H1 (cell line): ENCODE measurements at regions not wholly inside any gene's neighbourhood (a gene's known extent, or its start where the extent isn't known, plus 50 kb on each side); places are given as distances from the start of the nearest gene placed in this dataset.

ENCODE experiments used
- CTCF ChIA-PET: fragments of 300-600 bp; sonication (Branson Sonifier 250); formaldehyde crosslinking; loops from one replicate; lab custom pipeline; 2021; ENCODE audit not compliant: partially characterized antibody; lab: Charles Lee
- POLR2A ChIA-PET: fragments of 300-600 bp; sonication (Branson Sonifier 250); formaldehyde crosslinking; loops from one replicate; lab custom pipeline; 2021; ENCODE audit warnings: inconsistent platforms; ENCODE audit not compliant: partially characterized antibody; lab: Charles Lee
- DNase-seq, 2 experiments: peaks; one replicate each; pipeline versions ENCODE4 v3.0.0 to v3.0.0-alpha.2; 2010 to 2022; ENCODE audit warnings: low spot score in 2 of 2, low read depth in 1 of 2, mixed read lengths in 1 of 2
- FAIRE-seq: peaks from 2 replicates; lab custom pipeline; 2011; peaks lifted over from hg19 to GRCh38; lab: Jason Lieb, UNC
- H2AFZ ChIP-seq: 2 replicates; pipeline ENCODE4 v1.8.1; 2012; ENCODE audit warnings: low read length, inconsistent platforms
- H2AK5ac ChIP-seq: 2 replicates; pipeline ENCODE4 v1.6.1; 2013; ENCODE audit warnings: low read depth, low read length
- H2BK120ac ChIP-seq: replicated peaks from 2 replicates; pipeline ENCODE3; 2013; ENCODE audit warnings: low read depth, low read length, inconsistent platforms
- H2BK12ac ChIP-seq: 2 replicates; pipeline ENCODE4 v1.6.1; 2013; ENCODE audit warnings: low read depth, low read length
- H2BK15ac ChIP-seq: 2 replicates; pipeline ENCODE4 v1.6.1; 2013; ENCODE audit warnings: low read length
- H2BK20ac ChIP-seq: 2 replicates; pipeline ENCODE4 v1.6.1; 2013; ENCODE audit warnings: low read length
- H2BK5ac ChIP-seq: 2 replicates; pipeline ENCODE4 v1.6.1; 2013; ENCODE audit warnings: low read depth, low read length
- H3K14ac ChIP-seq: 2 replicates; pipeline ENCODE4 v1.6.1; 2013; ENCODE audit warnings: inconsistent platforms; ENCODE audit not compliant: insufficient read length
- H3K18ac ChIP-seq: 2 replicates; pipeline ENCODE4 v1.6.1; 2013; ENCODE audit warnings: low read length; ENCODE audit errors: extremely low read depth
- H3K23ac ChIP-seq: 2 replicates; pipeline ENCODE4 v1.6.1; 2013; ENCODE audit warnings: inconsistent platforms; ENCODE audit not compliant: insufficient read length
- H3K23me2 ChIP-seq: 2 replicates; pipeline ENCODE4 v1.6.1; 2013; ENCODE audit warnings: low read depth, low read length
- H3K27ac ChIP-seq: 2 replicates; pipeline ENCODE4 v1.6.1; 2011; ENCODE audit warnings: low read depth, low read length, inconsistent platforms
- H3K27me3 ChIP-seq, 4 experiments: replicated peaks in 1 of 4; 1 replicate in 1 of 4; 2 replicates in 3 of 4; pipeline versions ENCODE4 v1.6.1 to v1.8.1; 2011 to 2013; ENCODE audit warnings: low read length in 3 of 4, mild to moderate bottlenecking in 3 of 4, inconsistent platforms in 2 of 4, mixed read lengths in 2 of 4, moderate library complexity in 1 of 4; ENCODE audit not compliant: control insufficient read depth in 3 of 4, insufficient read depth in 3 of 4; ENCODE audit errors: extremely low read depth in 1 of 4
- H3K36me3 ChIP-seq, 4 experiments: 2 replicates each; pipeline versions ENCODE4 v1.6.1 to v1.8.1; 2011 to 2013; ENCODE audit warnings: mild to moderate bottlenecking in 4 of 4, low read length in 3 of 4, moderate library complexity in 2 of 4, control low read depth in 1 of 4, inconsistent platforms in 1 of 4; ENCODE audit not compliant: insufficient read depth in 4 of 4, control insufficient read depth in 2 of 4
- H3K4ac ChIP-seq: replicated peaks from 2 replicates; pipeline ENCODE3; 2013; ENCODE audit warnings: low read length, low read depth, mixed read lengths, inconsistent platforms; ENCODE audit not compliant: insufficient read length
- H3K4me1 ChIP-seq, 4 experiments: replicated peaks in 1 of 4; 1 replicate in 1 of 4; 2 replicates in 3 of 4; pipeline versions ENCODE4 v1.6.1 to v1.8.1; 2011 to 2013; ENCODE audit warnings: low read length in 3 of 4, inconsistent platforms in 2 of 4, mixed read lengths in 1 of 4; ENCODE audit not compliant: insufficient read depth in 4 of 4, control insufficient read depth in 3 of 4
- H3K4me2 ChIP-seq, 2 experiments: 2 replicates each; pipeline versions ENCODE4 v1.6.1 to v1.8.1; 2011 to 2013; ENCODE audit warnings: low read depth in 2 of 2, low read length in 2 of 2, control low read depth in 1 of 2, inconsistent platforms in 1 of 2, mild to moderate bottlenecking in 1 of 2; ENCODE audit not compliant: insufficient read depth in 1 of 2
- H3K4me3 ChIP-seq, 4 experiments: fragments of 200-600, 300-600 bp in 1 of 4; sonication (generic), shearing (Covaris generic), sonication (Bioruptor Twin) in 1 of 4; 2 replicates each; pipeline versions ENCODE4 v1.5.1 to v1.8.1; 2011 to 2016; ENCODE audit warnings: low read length in 4 of 4, low read depth in 3 of 4, control low read depth in 2 of 4, inconsistent platforms in 2 of 4, mild to moderate bottlenecking in 2 of 4, mixed read lengths in 1 of 4, moderate library complexity in 1 of 4; ENCODE audit not compliant: insufficient read depth in 2 of 4; ENCODE audit errors: extremely low read depth in 1 of 4
- H3K56ac ChIP-seq: replicated peaks from 2 replicates; pipeline ENCODE3; 2013; ENCODE audit warnings: low read depth, mild to moderate bottlenecking, mixed read lengths, low read length, inconsistent platforms; ENCODE audit not compliant: insufficient read length
- H3K79me1 ChIP-seq: 2 replicates; pipeline ENCODE4 v1.6.1; 2013; ENCODE audit warnings: low read depth, low read length, control low read depth
- H3K79me2 ChIP-seq, 2 experiments: 2 replicates each; pipeline versions ENCODE4 v1.6.1 to v1.8.1; 2012 to 2013; ENCODE audit warnings: low read length in 2 of 2, mild to moderate bottlenecking in 2 of 2, inconsistent platforms in 1 of 2; ENCODE audit not compliant: insufficient read depth in 2 of 2, control insufficient read depth in 1 of 2
- H3K9ac ChIP-seq, 4 experiments: replicated peaks in 1 of 4; 1 replicate in 1 of 4; 2 replicates in 3 of 4; pipeline versions ENCODE4 v1.6.1 to v1.8.1; 2011 to 2013; ENCODE audit warnings: low read depth in 3 of 4, low read length in 3 of 4, control low read depth in 2 of 4, mild to moderate bottlenecking in 2 of 4, moderate library complexity in 2 of 4, inconsistent platforms in 1 of 4; ENCODE audit errors: extremely low read depth in 1 of 4
- H3K9me3 ChIP-seq, 2 experiments: 2 replicates each; pipeline versions ENCODE4 v1.6.1 to v1.8.1; 2012 to 2013; ENCODE audit warnings: mild to moderate bottlenecking in 2 of 2, moderate library complexity in 2 of 2, control low read depth in 1 of 2, inconsistent platforms in 1 of 2, low read depth in 1 of 2, low read length in 1 of 2, mixed read lengths in 1 of 2; ENCODE audit not compliant: insufficient read depth in 2 of 2
- H4K20me1 ChIP-seq, 2 experiments: replicated peaks in 1 of 2; 2 replicates each; pipeline versions ENCODE3 to v1.8.1; 2011 to 2013; ENCODE audit warnings: inconsistent platforms in 2 of 2, low read length in 2 of 2, mild to moderate bottlenecking in 1 of 2; ENCODE audit not compliant: insufficient read depth in 2 of 2, control insufficient read depth in 1 of 2
- H4K5ac ChIP-seq: 2 replicates; pipeline ENCODE4 v1.6.1; 2013; ENCODE audit warnings: low read length, low read depth, mixed read lengths, inconsistent platforms; ENCODE audit not compliant: insufficient read length
- H4K8ac ChIP-seq: 2 replicates; pipeline ENCODE4 v1.8.0; 2013; ENCODE audit warnings: mild to moderate bottlenecking, moderate library complexity, low read length, inconsistent platforms; ENCODE audit not compliant: insufficient read depth; ENCODE audit errors: extremely low read depth
- H4K91ac ChIP-seq: replicated peaks from 2 replicates; pipeline ENCODE3; 2013; ENCODE audit warnings: low read length, mixed read lengths, inconsistent platforms; ENCODE audit not compliant: insufficient read length
- CTCF ChIP-seq, 3 experiments: IDR thresholded peaks; 1 replicate in 2 of 3; 2 replicates in 1 of 3; pipeline versions ENCODE4 v1.5.1 to v1.6.1; 2011; ENCODE audit warnings: low read length in 3 of 3, mild to moderate bottlenecking in 3 of 3, inconsistent platforms in 2 of 3, low read depth in 1 of 3, moderate library complexity in 1 of 3; ENCODE audit not compliant: insufficient read depth in 1 of 3; ENCODE audit errors: control extremely low read depth in 1 of 3
- GABPA ChIP-seq: IDR thresholded peaks from 2 replicates; pipeline ENCODE4 v1.6.1; 2011; ENCODE audit warnings: mild to moderate bottlenecking, low read length, moderate library complexity, borderline replicate concordance; ENCODE audit not compliant: insufficient read depth
- HDAC2 ChIP-seq, 2 experiments: fragments of 300-600 bp in 1 of 2; sonication (generic) in 1 of 2; IDR thresholded peaks; 2 replicates each; pipeline ENCODE4 v1.6.1; 2011 to 2012; ENCODE audit warnings: low read depth in 2 of 2, low read length in 2 of 2, mild to moderate bottlenecking in 2 of 2, moderate library complexity in 2 of 2, borderline replicate concordance in 1 of 2, inconsistent platforms in 1 of 2
- HDAC6 ChIP-seq: IDR thresholded peaks from one replicate; pipeline ENCODE4 v1.7.1; 2012; ENCODE audit warnings: low read depth, mild to moderate bottlenecking, inconsistent platforms, low read length, moderate library complexity
- MAFK ChIP-seq: IDR thresholded peaks from 2 replicates; pipeline ENCODE4 v1.6.1; 2012; ENCODE audit warnings: low read depth, mild to moderate bottlenecking, improper control_type of control experiment, low read length
- RBBP5 ChIP-seq: IDR thresholded peaks from 2 replicates; pipeline ENCODE4 v1.7.1; 2012; ENCODE audit warnings: low read depth, mild to moderate bottlenecking, inconsistent platforms, low read length, moderate library complexity, borderline replicate concordance
- SAP30 ChIP-seq: fragments of 300-600 bp; sonication (generic); IDR thresholded peaks from 2 replicates; pipeline ENCODE4 v1.7.1; 2012; ENCODE audit warnings: low read length, moderate library complexity, mild to moderate bottlenecking, inconsistent platforms; ENCODE audit not compliant: insufficient read depth, insufficient replicate concordance
- WGBS, 2 experiments: shearing (Covaris generic) in 1 of 2; methylation state at CpG; one replicate each; pipeline versions ENCODE4 v1.1.6 to v1.1.7; 2013 to 2015; ENCODE audit warnings: low lambda C conversion rate in 2 of 2, mixed read lengths in 2 of 2, inconsistent platforms in 1 of 2, low coverage in 1 of 2, missing lambda C conversion rate in 1 of 2; ENCODE audit not compliant: insufficient replicate concordance in 2 of 2, insufficient coverage in 1 of 2, insufficient read length in 1 of 2; ENCODE audit errors: extremely low coverage in 1 of 2, missing lambda C conversion rate in 1 of 2; 5-methylcytosine and 5-hydroxymethylcytosine counted together

- Histone ChIP-seq H3K9ac (no peak overlapping the region), H2BK120ac (no peak overlapping the region), H2AK5ac (no peak overlapping the region), H3K4me1 (no peaks in the 10 kb centered on the region), H4K5ac (no peak overlapping the region), H2BK20ac (no peak overlapping the region), H3K27me3 (no peaks in the 10 kb centered on the region), H3K36me3 (no peaks in the 10 kb centered on the region), H3K9me3 (0 out of 4 replicates have a peak, but pooled peaks cover 0 to 3% of the 10 kb centered on the region in 2 experiments), H2BK12ac (no peak overlapping the region), H4K8ac (no peak overlapping the region), H3K4me2 (no peak overlapping the region), H3K27ac (no peak overlapping the region), H3K79me2 (no peaks in the 10 kb centered on the region), H3K23ac (no peak overlapping the region), H3K56ac (no peak overlapping the region), H4K91ac (no peak overlapping the region), H2BK15ac (no peak overlapping the region), H3K4ac (no peak overlapping the region), H2BK5ac (no peak overlapping the region), H3K79me1 (no peaks in the 10 kb centered on the region), H3K14ac (no peak overlapping the region), H3K4me3 (no peak overlapping the region), H4K20me1 (no peaks in the 10 kb centered on the region), H2AFZ (no peak overlapping the region), H3K23me2 (no peaks in the 10 kb centered on the region), H3K18ac (no peak overlapping the region)
- FAIRE-seq (no peak), DNase-seq (no peak)
- WGBS, 2 experiments, result 91% methylated on average over 2 of the region's 2 CpGs; no CpG with 5 or more reads in 1 of the 2 experiments
- CTCF ChIA-PET, result interaction anchor here (0.5 to 2.1 kb wide), 2 partner anchors 28 to 1175 kb away, joined by 3 to 7 read pairs; no protein-coding TSS in a partner anchor
- POLR2A ChIA-PET, result no interaction called here
- no peak for TF ChIP-seq HDAC2 (IDR thresholded peaks at IDR 0.05; ENCODE audit: borderline replicate concordance in 1 of 2, low read depth in 2 of 2, low read length in 2 of 2)
- TF ChIP-seq RBBP5, result no peak
- TF ChIP-seq SAP30, result no peak
- TF ChIP-seq MAFK, result no peak
- no peak for TF ChIP-seq GABPA
- no peak for TF ChIP-seq CTCF (IDR thresholded peaks at IDR 0.05; ENCODE audit: control extremely low read depth in 1 of 3, insufficient read depth in 1 of 3, low read depth in 1 of 3, low read length in 3 of 3)
- no peak for TF ChIP-seq HDAC6
Observed at GRCh38 chr20:9940329-9940728, 94.5 kb upstream of the ANKEF1 start.
